ENCODE measurements at regions not wholly inside any gene's neighbourhood (a gene's known extent, or its start where the extent isn't known, plus 50 kb on each side); places are given as distances from the start of the nearest gene placed in this dataset.
"Not testable (repeated sequence)": the region's sequence is repeated elsewhere in the genome, so short reads cannot be mapped to it uniquely, and the experiment has no call there.

- DNase-seq = no peak
These were observed 76.3 kb downstream of the DRAM2 start for GRCh38 chr1:111063595-111063994.

- DNase-seq = no peak
These were observed 77.3 kb downstream of the DRAM2 start for GRCh38 chr1:111062624-111063023.

- no peak for DNase-seq
These were observed 77.8 kb downstream of the DRAM2 start for GRCh38 chr1:111062081-111062480.

- no peak for DNase-seq
These were observed 85.2 kb downstream of the DRAM2 start for GRCh38 chr1:111054656-111055055.

GRCh38 chr1:111052246-111052645, 87.6 kb downstream of the DRAM2 start:
- no peak for DNase-seq

GRCh38 chr1:111048253-111048652, 84.5 kb upstream of the LRIF1 start:
- DNase-seq = not testable (repeated sequence)

GRCh38 chr1:111045033-111045722, 81.5 kb upstream of the LRIF1 start:
- no peak for DNase-seq

- DNase-seq = peak; percentile 11
These were observed 68.7 kb upstream of the LRIF1 start for GRCh38 chr1:111032295-111032897.

- peak; percentile 31 for DNase-seq
These were observed 66.9 kb upstream of the LRIF1 start for GRCh38 chr1:111030590-111030989.

GRCh38 chr1:111025109-111025508, 61.4 kb upstream of the LRIF1 start:
- DNase-seq = no peak

- DNase-seq = no peak
These were observed 51.5 kb upstream of the LRIF1 start for GRCh38 chr1:111015222-111015621.

All from activated CD4-positive, alpha-beta T cell treated with anti-CD3 and anti-CD28 coated beads, Interleukin-2, amount 50 U/mL, for 1 hour (primary cell).